ENCODE measurements at regions not wholly inside any gene's neighbourhood (a gene's known extent, or its start where the extent isn't known, plus 50 kb on each side); places are given as distances from the start of the nearest gene placed in this dataset.
A peak's percentile ranks its signal among the peaks of the same experiment; 100 is the strongest.

GRCh38 chr13:50573066-50573465 lies 270.4 kb downstream of the DLEU7 start:
- peaks cover 0 to 6% of the 10 kb centered on the region in 2 donors for H3K36me3 Mint-ChIP-seq
- H3K9me3 Mint-ChIP-seq = peaks cover 0 to 8% of the 10 kb centered on the region in 2 donors
- ATAC-seq = no peak
- H3K27ac Mint-ChIP-seq = no peak overlapping the region
- DNase-seq (ENCODE audit: low spot score in 2 of 2) = no peak

- DNase-seq (ENCODE audit: low spot score in 2 of 2) (no peak), ATAC-seq (no peak)
- no peak overlapping the region for H3K27ac Mint-ChIP-seq
- H3K9me3 Mint-ChIP-seq = peaks cover 0 to 8% of the 10 kb centered on the region in 2 donors
- peaks cover 0 to 6% of the 10 kb centered on the region in 2 donors for H3K36me3 Mint-ChIP-seq
These were observed 268.8 kb downstream of the DLEU7 start for GRCh38 chr13:50574731-50575130.

DNA sequence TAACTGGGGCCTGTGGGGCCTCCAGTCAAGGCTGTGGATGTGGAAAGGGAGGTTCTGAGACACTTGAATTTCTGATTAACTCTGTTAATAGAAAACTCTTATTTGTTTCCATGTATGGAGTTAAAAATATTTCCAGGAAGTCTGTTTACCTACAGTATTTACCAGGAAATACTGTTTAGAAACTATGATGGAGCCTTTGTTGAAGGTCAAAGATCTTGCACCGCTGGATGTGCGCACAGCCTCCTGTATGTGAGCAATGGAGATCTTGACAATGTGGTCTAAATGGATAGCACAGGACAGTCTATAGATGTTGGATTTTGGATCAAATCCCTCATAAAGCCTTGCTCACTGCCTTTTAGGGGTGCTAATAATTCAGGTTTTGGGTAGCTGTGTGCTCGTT lies 268.4 kb downstream of the DLEU7 start:
- no peak for DNase-seq (ENCODE audit: low spot score in 2 of 2)

DNA sequence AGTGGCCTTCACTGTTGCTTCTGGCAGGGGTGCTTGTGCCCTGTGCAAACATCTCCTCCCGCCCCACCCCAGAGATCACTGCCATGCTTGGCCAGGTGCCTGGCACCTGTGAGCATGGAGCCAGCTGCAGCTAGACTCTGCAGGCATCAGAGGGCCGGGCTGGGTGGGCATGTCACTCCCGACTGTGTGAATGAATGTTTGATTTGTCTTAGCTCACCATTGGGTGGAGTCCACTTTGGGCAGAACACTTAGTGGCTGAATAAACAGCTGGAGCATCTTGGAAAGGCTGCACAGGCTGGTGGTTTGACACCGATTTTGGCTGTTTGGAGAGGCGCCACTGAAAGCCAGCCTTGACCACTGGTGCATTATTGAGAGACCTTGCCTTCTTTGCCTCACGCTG lies 267.3 kb downstream of the DLEU7 start:
- ATAC-seq (no peak), DNase-seq (ENCODE audit: low spot score in 2 of 2) (no peak)
- Mint-ChIP-seq H3K27ac (no peak overlapping the region), H3K36me3 (no peaks in the 10 kb centered on the region), H3K9me3 (peaks cover 0 to 8% of the 10 kb centered on the region in 2 donors)

More for the DNA sequence above, 268.4 kb downstream of the DLEU7 start:
- Mint-ChIP-seq H3K36me3 (peaks cover 0 to 6% of the 10 kb centered on the region in 2 donors), H3K27ac (no peak overlapping the region), H3K9me3 (peaks cover 0 to 8% of the 10 kb centered on the region in 2 donors)
- ATAC-seq = no peak

DNA sequence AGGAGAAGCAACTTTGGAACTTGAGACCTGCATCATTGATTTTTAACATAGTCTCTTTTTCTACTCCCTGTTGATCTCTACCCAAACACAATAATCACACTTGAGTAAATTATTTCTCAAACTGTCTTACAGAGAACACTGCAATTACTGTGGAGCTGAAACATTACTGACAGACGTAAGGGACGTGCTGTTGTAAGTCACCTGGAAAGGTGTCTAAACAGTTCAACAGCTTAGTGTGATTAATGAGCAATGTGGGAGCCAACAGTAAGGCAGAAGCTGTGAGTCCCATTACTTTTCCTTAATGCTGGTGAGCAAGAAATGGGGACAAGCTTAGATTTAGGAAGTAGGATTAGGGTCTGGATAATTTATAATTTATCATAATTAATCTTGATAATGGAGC lies 265.7 kb downstream of the DLEU7 start:
- H3K36me3 Mint-ChIP-seq = no peaks in the 10 kb centered on the region
- H3K9me3 Mint-ChIP-seq = peaks cover 0 to 5% of the 10 kb centered on the region in 2 donors
- DNase-seq (ENCODE audit: low spot score in 2 of 2) (no peak), ATAC-seq (no peak)
- H3K27ac Mint-ChIP-seq = no peak overlapping the region

- Mint-ChIP-seq H3K9me3 (no peaks in the 10 kb centered on the region), H3K27ac (no peak overlapping the region), H3K36me3 (no peaks in the 10 kb centered on the region)
- DNase-seq (ENCODE audit: low spot score in 2 of 2) (no peak), ATAC-seq (no peak)
These were observed 262.7 kb downstream of the DLEU7 start for GRCh38 chr13:50580684-50581305.

GRCh38 chr13:50581586-50582196 lies 261.8 kb downstream of the DLEU7 start:
- DNase-seq (ENCODE audit: low spot score in 2 of 2) (no peak), ATAC-seq (no peak)
- Mint-ChIP-seq H3K36me3 (no peaks in the 10 kb centered on the region), H3K27ac (no peak overlapping the region), H3K9me3 (no peaks in the 10 kb centered on the region)

GRCh38 chr13:50584856-50585580 lies 258.5 kb downstream of the DLEU7 start:
- H3K9me3 Mint-ChIP-seq = no peaks in the 10 kb centered on the region
- ATAC-seq (no peak), DNase-seq (ENCODE audit: low spot score in 2 of 2) (no peak)
- no peak overlapping the region for H3K27ac Mint-ChIP-seq
- H3K36me3 Mint-ChIP-seq = no peaks in the 10 kb centered on the region

- no peak for DNase-seq (ENCODE audit: low spot score in 2 of 2)
- Mint-ChIP-seq H3K9me3 (no peaks in the 10 kb centered on the region), H3K36me3 (no peaks in the 10 kb centered on the region), H3K27ac (no peak overlapping the region)
- ATAC-seq = no peak
These were observed 257.6 kb downstream of the DLEU7 start for GRCh38 chr13:50585674-50586413.

GRCh38 chr13:50586414-50587083 lies 256.9 kb downstream of the DLEU7 start:
- H3K27ac Mint-ChIP-seq = no peak overlapping the region
- H3K36me3 Mint-ChIP-seq = no peaks in the 10 kb centered on the region
- H3K9me3 Mint-ChIP-seq = no peaks in the 10 kb centered on the region
- ATAC-seq = no peak
- no peak for DNase-seq (ENCODE audit: low spot score in 2 of 2)

- H3K9me3 Mint-ChIP-seq = no peaks in the 10 kb centered on the region
- ATAC-seq (no peak), DNase-seq (ENCODE audit: low spot score in 2 of 2) (no peak)
- no peaks in the 10 kb centered on the region for H3K36me3 Mint-ChIP-seq
- no peak overlapping the region for H3K27ac Mint-ChIP-seq
These were observed 256.4 kb downstream of the DLEU7 start for GRCh38 chr13:50587115-50587514.

DNA sequence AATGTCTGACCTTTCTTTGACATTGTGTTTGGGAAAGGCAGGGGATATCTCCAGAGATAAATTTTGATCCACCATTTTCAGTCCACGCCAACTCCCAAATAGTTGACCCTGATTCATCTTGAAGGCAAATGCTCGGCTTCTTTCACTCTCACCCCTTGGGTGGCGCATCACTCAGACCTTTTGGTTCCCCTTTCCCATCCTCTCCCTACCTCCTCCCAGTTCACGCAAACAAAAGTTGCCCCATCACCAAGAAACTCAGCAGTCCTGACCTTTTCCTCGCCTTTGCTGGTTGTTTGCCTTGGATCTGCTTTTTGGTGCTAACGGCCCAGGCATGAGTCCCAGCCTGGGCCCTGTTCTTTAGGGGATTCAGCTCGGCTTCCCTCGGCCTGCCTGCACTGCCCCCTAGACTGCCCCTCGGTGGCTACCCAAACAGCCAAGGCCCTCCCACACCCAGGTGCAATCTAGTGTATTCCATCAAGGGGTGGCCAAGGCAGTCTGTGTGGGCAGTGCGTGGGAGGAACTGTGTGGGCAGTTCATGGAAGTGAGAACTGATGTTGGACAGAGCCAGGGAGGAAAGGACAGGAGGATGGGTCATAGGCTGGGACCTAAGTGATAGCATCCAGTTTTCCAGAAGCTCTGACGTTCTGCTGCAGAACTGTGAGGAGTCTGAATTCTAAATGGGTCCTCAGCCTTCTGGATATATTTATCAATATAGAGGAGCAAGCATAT lies 255.7 kb downstream of the DLEU7 start:
- ATAC-seq = no peak
- Mint-ChIP-seq H3K9me3 (no peaks in the 10 kb centered on the region), H3K27ac (no peak overlapping the region), H3K36me3 (no peaks in the 10 kb centered on the region)
- DNase-seq (ENCODE audit: low spot score in 2 of 2) = no peak

DNA sequence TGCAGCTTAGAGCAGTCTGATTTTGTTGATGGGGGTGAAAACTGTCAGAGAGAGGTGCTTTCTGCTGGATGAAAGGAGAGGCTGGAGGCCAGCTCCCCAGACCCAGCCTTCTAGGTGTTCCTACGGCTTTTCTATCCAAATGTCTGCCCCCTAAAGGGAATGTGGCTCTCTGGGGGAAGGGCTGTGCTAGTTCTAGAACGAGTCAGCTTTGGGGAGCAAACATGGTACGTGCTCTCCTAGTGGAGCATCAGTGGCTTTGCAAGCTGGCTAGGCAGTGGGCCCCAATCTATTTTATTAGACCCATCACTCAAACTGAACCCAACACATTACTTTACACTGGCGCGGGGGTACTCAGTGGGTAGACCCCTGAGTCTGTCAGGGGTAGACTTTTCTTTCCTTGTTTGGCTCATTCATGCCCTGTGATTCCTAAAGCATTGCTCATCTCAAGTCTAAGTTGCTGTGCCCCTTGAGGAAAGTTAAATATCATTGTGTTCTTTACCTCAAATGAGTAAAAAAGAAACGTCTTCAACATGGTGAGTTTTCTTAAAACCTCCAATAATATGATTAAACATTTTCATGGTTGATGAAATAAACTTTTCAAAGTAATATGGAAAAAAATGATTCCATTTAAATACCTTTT lies 254.9 kb downstream of the DLEU7 start:
- no peak for DNase-seq (ENCODE audit: low spot score in 2 of 2)
- H3K9me3 Mint-ChIP-seq = no peaks in the 10 kb centered on the region
- no peak overlapping the region for H3K27ac Mint-ChIP-seq
- ATAC-seq = peak in 1 of 2 donors; percentile 40
- H3K36me3 Mint-ChIP-seq = no peaks in the 10 kb centered on the region

DNA sequence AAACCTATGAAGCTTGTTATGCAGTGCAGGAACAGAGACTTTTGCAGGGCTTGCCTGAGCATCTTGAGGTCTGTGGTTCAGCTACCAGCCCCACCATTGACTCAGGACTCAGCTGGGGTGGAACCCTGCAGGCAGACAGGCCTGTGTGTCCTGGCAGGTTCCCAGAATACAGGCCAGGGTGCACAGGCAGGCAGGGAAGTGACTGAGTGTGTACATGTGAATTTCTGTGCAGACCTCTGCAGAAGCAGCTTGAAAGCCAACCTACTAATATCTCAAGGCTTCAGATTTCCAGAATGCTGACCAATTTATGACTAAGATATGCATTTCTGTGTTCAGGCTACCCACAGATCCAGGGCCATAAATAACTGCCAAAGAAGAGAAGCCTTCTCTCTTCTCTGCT lies 254.4 kb downstream of the DLEU7 start:
- ATAC-seq = peak in 1 of 2 donors; percentile 61
- Mint-ChIP-seq H3K36me3 (no peaks in the 10 kb centered on the region), H3K9me3 (no peaks in the 10 kb centered on the region), H3K27ac (no peak overlapping the region)
- no peak for DNase-seq (ENCODE audit: low spot score in 2 of 2)

GRCh38 chr13:50589651-50590054 lies 253.8 kb downstream of the DLEU7 start:
- H3K9me3 Mint-ChIP-seq = no peaks in the 10 kb centered on the region
- H3K36me3 Mint-ChIP-seq = no peaks in the 10 kb centered on the region
- H3K27ac Mint-ChIP-seq = no peak overlapping the region
- ATAC-seq (no peak), DNase-seq (ENCODE audit: low spot score in 2 of 2) (no peak)
